K562 (cell line): ENCODE measurements at regions not wholly inside any gene's neighbourhood (a gene's known extent, or its start where the extent isn't known, plus 50 kb on each side); places are given as distances from the start of the nearest gene placed in this dataset.

Experiments used
- BRCA1 ChIP-seq, 2 experiments: fragments of 450-650 bp in 1 of 2; sonication (generic) in 1 of 2; formaldehyde crosslinking in 1 of 2; IDR thresholded peaks; 2 replicates each; pipeline versions ENCODE4 v1.5.0 to v1.6.1; 2017 to 2020; ENCODE audit warnings: mild to moderate bottlenecking in 1 of 2, missing genetic modification reagents in 1 of 2
- EP300 ChIP-seq: IDR thresholded peaks from 2 replicates; pipeline ENCODE4 v1.6.1; 2012; ENCODE audit warnings: low read length, improper control_type of control experiment
- ESRRA ChIP-seq: fragments of 450-650 bp; IDR thresholded peaks from 2 replicates; pipeline ENCODE4 v1.6.1; 2014; ENCODE audit warnings: low read depth, mild to moderate bottlenecking, moderate library complexity, borderline replicate concordance
- FOS ChIP-seq: IDR thresholded peaks from 3 replicates; pipeline ENCODE4 v1.6.1; 2011; ENCODE audit not compliant: insufficient read length; ENCODE audit errors: extremely low read depth
- MEF2A ChIP-seq: IDR thresholded peaks from 2 replicates; pipeline ENCODE4 v1.6.1; 2011; ENCODE audit warnings: low read depth, mild to moderate bottlenecking, low read length, moderate library complexity; ENCODE audit not compliant: control insufficient read depth
- NFRKB ChIP-seq: fragments of 450-650 bp; IDR thresholded peaks from 2 replicates; pipeline ENCODE4 v1.6.1; 2016; ENCODE audit warnings: low read depth
- NFYB ChIP-seq: IDR thresholded peaks from 2 replicates; pipeline ENCODE4 v1.6.1; 2011; ENCODE audit warnings: mild to moderate bottlenecking, moderate library complexity; ENCODE audit not compliant: insufficient read length; ENCODE audit errors: extremely low read depth
- RAD21 ChIP-seq, 2 experiments: fragments of 250-450 bp in 1 of 2; fragments of 450-650 bp in 1 of 2; sonication (Bioruptor Pico) in 1 of 2; formaldehyde crosslinking in 1 of 2; IDR thresholded peaks in 1 of 2; conservative IDR thresholded peaks in 1 of 2; 2 replicates each; pipeline versions ENCODE4 v1.4.0 to v1.8.0; 2020 to 2022; ENCODE audit warnings: mild to moderate bottlenecking in 2 of 2, moderate library complexity in 1 of 2
- RBM34 ChIP-seq: fragments of 200-400 bp; formaldehyde crosslinking; IDR thresholded peaks from 2 replicates; pipeline ENCODE4 v1.6.1; 2018; ENCODE audit warnings: low read length, borderline replicate concordance; ENCODE audit not compliant: insufficient read depth
- ZNF175 ChIP-seq: fragments of 200-800 bp; sonication (Bioruptor generic); IDR thresholded peaks from 2 replicates; pipeline ENCODE4 v1.6.1; 2016; ENCODE audit warnings: low read depth, mild to moderate bottlenecking, missing genetic modification characterization, missing compliant biosample characterization
- TF ChIP-seq, protein P1 (sequence below), 2 experiments: IDR thresholded peaks; 2 replicates each; pipeline ENCODE4 v1.6.1; 2012; ENCODE audit warnings: improper control_type of control experiment in 2 of 2, low read depth in 2 of 2, low read length in 2 of 2, borderline replicate concordance in 1 of 2
- TF ChIP-seq, protein P2 (sequence below), 3 experiments: IDR thresholded peaks in 2 of 3; conservative IDR thresholded peaks in 1 of 3; 2 replicates each; pipeline ENCODE4 v1.5.1; 2011 to 2012; ENCODE audit warnings: low read length in 3 of 3, mild to moderate bottlenecking in 3 of 3, control low read depth in 2 of 3, improper control_type of control experiment in 1 of 3, inconsistent platforms in 1 of 3, low read depth in 1 of 3, mixed read lengths in 1 of 3, moderate library complexity in 1 of 3; ENCODE audit not compliant: insufficient read depth in 2 of 3
- TF ChIP-seq, protein P3 (sequence below): fragments of 450-650 bp; IDR thresholded peaks from 2 replicates; pipeline ENCODE4 v1.6.1; 2014; ENCODE audit warnings: low read depth, mild to moderate bottlenecking, moderate library complexity, borderline replicate concordance

DNA sequence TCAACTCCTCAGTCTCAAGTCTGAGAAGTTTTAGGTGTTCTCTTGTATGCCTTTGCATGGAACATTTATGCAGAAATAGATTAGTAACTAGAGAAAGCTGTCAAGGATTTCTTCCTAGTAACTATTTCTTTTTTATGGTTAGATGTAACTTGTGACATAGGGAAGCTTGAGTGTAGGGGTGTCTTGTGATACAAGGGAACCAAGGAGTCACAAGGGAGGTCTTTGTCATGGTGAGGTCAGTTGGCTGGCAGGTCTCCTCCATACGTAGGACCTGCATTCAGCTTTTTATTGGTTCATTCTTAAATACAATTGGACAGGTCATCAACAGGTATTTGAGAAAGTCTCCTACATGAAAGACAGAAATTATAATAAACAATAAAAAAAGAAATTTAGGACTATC lies 394.0 kb upstream of the CCDC196 start:
- no peak for TF ChIP-seq ZNF175 (CRISPR knock-in tag)
- TF ChIP-seq NFYB: no peak
- TF ChIP-seq, protein P1, sequence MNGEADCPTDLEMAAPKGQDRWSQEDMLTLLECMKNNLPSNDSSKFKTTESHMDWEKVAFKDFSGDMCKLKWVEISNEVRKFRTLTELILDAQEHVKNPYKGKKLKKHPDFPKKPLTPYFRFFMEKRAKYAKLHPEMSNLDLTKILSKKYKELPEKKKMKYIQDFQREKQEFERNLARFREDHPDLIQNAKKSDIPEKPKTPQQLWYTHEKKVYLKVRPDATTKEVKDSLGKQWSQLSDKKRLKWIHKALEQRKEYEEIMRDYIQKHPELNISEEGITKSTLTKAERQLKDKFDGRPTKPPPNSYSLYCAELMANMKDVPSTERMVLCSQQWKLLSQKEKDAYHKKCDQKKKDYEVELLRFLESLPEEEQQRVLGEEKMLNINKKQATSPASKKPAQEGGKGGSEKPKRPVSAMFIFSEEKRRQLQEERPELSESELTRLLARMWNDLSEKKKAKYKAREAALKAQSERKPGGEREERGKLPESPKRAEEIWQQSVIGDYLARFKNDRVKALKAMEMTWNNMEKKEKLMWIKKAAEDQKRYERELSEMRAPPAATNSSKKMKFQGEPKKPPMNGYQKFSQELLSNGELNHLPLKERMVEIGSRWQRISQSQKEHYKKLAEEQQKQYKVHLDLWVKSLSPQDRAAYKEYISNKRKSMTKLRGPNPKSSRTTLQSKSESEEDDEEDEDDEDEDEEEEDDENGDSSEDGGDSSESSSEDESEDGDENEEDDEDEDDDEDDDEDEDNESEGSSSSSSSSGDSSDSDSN (IDR thresholded peaks at IDR 0.05; ENCODE audit: borderline replicate concordance in 1 of 2, low read depth in 2 of 2, low read length in 2 of 2): no peak
- TF ChIP-seq RBM34: no peak
- no peak for TF ChIP-seq ESRRA
- TF ChIP-seq, protein P2, sequence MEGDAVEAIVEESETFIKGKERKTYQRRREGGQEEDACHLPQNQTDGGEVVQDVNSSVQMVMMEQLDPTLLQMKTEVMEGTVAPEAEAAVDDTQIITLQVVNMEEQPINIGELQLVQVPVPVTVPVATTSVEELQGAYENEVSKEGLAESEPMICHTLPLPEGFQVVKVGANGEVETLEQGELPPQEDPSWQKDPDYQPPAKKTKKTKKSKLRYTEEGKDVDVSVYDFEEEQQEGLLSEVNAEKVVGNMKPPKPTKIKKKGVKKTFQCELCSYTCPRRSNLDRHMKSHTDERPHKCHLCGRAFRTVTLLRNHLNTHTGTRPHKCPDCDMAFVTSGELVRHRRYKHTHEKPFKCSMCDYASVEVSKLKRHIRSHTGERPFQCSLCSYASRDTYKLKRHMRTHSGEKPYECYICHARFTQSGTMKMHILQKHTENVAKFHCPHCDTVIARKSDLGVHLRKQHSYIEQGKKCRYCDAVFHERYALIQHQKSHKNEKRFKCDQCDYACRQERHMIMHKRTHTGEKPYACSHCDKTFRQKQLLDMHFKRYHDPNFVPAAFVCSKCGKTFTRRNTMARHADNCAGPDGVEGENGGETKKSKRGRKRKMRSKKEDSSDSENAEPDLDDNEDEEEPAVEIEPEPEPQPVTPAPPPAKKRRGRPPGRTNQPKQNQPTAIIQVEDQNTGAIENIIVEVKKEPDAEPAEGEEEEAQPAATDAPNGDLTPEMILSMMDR (IDR thresholded peaks at IDR 0.05 in 2 of 3, conservative IDR thresholded peaks at IDR 0.05 in 1 of 3; ENCODE audit: insufficient read depth in 2 of 3, low read depth in 1 of 3, low read length in 3 of 3): no peak
- no peak for TF ChIP-seq BRCA1 (IDR thresholded peaks at IDR 0.05)
- no peak for TF ChIP-seq BRCA1 (CRISPR knock-in tag; IDR thresholded peaks at IDR 0.05)
- TF ChIP-seq FOS: no peak
- TF ChIP-seq NFRKB: no peak
- no peak for TF ChIP-seq EP300
- TF ChIP-seq, protein P3, sequence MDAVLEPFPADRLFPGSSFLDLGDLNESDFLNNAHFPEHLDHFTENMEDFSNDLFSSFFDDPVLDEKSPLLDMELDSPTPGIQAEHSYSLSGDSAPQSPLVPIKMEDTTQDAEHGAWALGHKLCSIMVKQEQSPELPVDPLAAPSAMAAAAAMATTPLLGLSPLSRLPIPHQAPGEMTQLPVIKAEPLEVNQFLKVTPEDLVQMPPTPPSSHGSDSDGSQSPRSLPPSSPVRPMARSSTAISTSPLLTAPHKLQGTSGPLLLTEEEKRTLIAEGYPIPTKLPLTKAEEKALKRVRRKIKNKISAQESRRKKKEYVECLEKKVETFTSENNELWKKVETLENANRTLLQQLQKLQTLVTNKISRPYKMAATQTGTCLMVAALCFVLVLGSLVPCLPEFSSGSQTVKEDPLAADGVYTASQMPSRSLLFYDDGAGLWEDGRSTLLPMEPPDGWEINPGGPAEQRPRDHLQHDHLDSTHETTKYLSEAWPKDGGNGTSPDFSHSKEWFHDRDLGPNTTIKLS: no peak
- TF ChIP-seq MEF2A: no peak
- no peak for TF ChIP-seq RAD21 (CRISPR knock-in tag; conservative IDR thresholded peaks at IDR 0.05 in 1 of 2, IDR thresholded peaks at IDR 0.05 in 1 of 2)
